A549 (cell line): ENCODE measurements at regions not wholly inside any gene's neighbourhood (a gene's known extent, or its start where the extent isn't known, plus 50 kb on each side); places are given as distances from the start of the nearest gene placed in this dataset.

Experiments used
- CHD2 ChIP-seq: fragments of 150-350 bp; IDR thresholded peaks from 2 replicates; pipeline ENCODE4 v1.6.1; 2014; ENCODE audit warnings: low read length; ENCODE audit not compliant: partially characterized antibody
- EP300 ChIP-seq, 2 experiments: fragments of >200 bp; sonication (Bioruptor Twin); formaldehyde crosslinking; IDR thresholded peaks; 2 replicates in 1 of 2; 3 replicates in 1 of 2; pipeline ENCODE4 v1.6.1; 2016 to 2017
- ESRRA ChIP-seq: fragments of 150-350 bp; IDR thresholded peaks from 2 replicates; pipeline ENCODE4 v1.6.1; 2014; ENCODE audit warnings: mild to moderate bottlenecking, low read length, borderline replicate concordance
- MAZ ChIP-seq: fragments of 150-350 bp; IDR thresholded peaks from 2 replicates; pipeline ENCODE4 v1.6.1; 2014; ENCODE audit warnings: antibody characterized with exemption, low read depth, low read length, borderline replicate concordance
- NFE2L2 ChIP-seq: fragments of 150-350 bp; conservative IDR thresholded peaks from 2 replicates; pipeline ENCODE4 v1.6.1; 2014; ENCODE audit warnings: low read length
- NR3C1 ChIP-seq: fragments of >200 bp; sonication (Bioruptor Twin); formaldehyde crosslinking; IDR thresholded peaks from 3 replicates; pipeline ENCODE4 v1.6.1; 2017
- POLR2A ChIP-seq: IDR thresholded peaks from 2 replicates; pipeline ENCODE4 v1.6.1; 2012; ENCODE audit warnings: mild to moderate bottlenecking, low read length
- RAD21 ChIP-seq, 2 experiments: fragments of >200 bp in 1 of 2; sonication (Bioruptor Twin) in 1 of 2; formaldehyde crosslinking in 1 of 2; IDR thresholded peaks in 1 of 2; conservative IDR thresholded peaks in 1 of 2; 2 replicates in 1 of 2; 3 replicates in 1 of 2; pipeline ENCODE4 v1.6.1; 2012 to 2018; ENCODE audit warnings: inconsistent platforms in 1 of 2
- SREBF2 ChIP-seq: fragments of 450-650 bp; IDR thresholded peaks from 2 replicates; pipeline ENCODE4 v1.6.1; 2014; ENCODE audit warnings: mild to moderate bottlenecking, moderate library complexity
- ZFP36 ChIP-seq: fragments of 450-650 bp; IDR thresholded peaks from 2 replicates; pipeline ENCODE4 v1.6.1; 2014; ENCODE audit warnings: borderline replicate concordance; ENCODE audit not compliant: partially characterized antibody
- TF ChIP-seq, protein P1 (sequence below): fragments of >200 bp; sonication (Bioruptor Twin); formaldehyde crosslinking; IDR thresholded peaks from 3 replicates; pipeline ENCODE4 v1.5.1; 2016
- TF ChIP-seq, protein P2 (sequence below): fragments of 250-450 bp; sonication (Bioruptor Pico); IDR thresholded peaks from 2 replicates; pipeline ENCODE4 v1.5.0; 2020; ENCODE audit warnings: low read depth, mild to moderate bottlenecking, moderate library complexity

DNA sequence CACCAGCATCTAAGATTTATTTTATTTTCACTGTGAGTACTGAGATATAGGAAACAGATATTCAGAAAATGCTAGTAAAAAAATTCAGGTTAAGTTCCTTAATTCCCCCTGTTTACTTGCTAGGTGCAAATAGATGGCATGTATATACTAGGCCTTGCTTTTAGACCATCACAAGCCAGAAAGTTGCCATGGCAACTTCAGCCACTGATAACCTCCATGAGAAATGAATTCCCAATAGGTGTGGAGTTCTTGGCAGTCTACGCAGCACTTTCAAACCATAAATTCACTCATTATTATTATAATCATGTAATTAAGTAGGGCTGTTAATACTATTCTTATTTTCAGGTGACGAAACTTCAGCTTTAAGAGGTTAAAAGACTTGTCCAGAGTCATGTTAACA is 251.6 kb upstream of the TFAP2D start:
- TF ChIP-seq, protein P1, sequence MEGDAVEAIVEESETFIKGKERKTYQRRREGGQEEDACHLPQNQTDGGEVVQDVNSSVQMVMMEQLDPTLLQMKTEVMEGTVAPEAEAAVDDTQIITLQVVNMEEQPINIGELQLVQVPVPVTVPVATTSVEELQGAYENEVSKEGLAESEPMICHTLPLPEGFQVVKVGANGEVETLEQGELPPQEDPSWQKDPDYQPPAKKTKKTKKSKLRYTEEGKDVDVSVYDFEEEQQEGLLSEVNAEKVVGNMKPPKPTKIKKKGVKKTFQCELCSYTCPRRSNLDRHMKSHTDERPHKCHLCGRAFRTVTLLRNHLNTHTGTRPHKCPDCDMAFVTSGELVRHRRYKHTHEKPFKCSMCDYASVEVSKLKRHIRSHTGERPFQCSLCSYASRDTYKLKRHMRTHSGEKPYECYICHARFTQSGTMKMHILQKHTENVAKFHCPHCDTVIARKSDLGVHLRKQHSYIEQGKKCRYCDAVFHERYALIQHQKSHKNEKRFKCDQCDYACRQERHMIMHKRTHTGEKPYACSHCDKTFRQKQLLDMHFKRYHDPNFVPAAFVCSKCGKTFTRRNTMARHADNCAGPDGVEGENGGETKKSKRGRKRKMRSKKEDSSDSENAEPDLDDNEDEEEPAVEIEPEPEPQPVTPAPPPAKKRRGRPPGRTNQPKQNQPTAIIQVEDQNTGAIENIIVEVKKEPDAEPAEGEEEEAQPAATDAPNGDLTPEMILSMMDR, result no peak
- TF ChIP-seq CHD2 (no peak), EP300 (IDR thresholded peaks at IDR 0.05) (no peak), NR3C1 (no peak), SREBF2 (no peak), POLR2A (no peak), MAZ (no peak), RAD21 (conservative IDR thresholded peaks at IDR 0.05 in 1 of 2, IDR thresholded peaks at IDR 0.05 in 1 of 2) (no peak), ZFP36 (no peak), ESRRA (no peak), NFE2L2 (no peak)
- TF ChIP-seq, protein P2, sequence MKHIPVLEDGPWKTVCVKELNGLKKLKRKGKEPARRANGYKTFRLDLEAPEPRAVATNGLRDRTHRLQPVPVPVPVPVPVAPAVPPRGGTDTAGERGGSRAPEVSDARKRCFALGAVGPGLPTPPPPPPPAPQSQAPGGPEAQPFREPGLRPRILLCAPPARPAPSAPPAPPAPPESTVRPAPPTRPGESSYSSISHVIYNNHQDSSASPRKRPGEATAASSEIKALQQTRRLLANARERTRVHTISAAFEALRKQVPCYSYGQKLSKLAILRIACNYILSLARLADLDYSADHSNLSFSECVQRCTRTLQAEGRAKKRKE, result no peak
